Right lobe of liver (tissue), 4 donors: ENCODE measurements at regions not wholly inside any gene's neighbourhood (a gene's known extent, or its start where the extent isn't known, plus 50 kb on each side); places are given as distances from the start of the nearest gene placed in this dataset.

Source experiments
- CTCF ChIP-seq, 4 donors: fragments of 200-600 bp in 3 of 4; fragments of 450-650 bp in 1 of 4; IDR thresholded peaks; one replicate each; pipeline versions ENCODE4 v1.5.1 to v1.8.0; 2016 to 2022; ENCODE audit warnings: antibody characterized with exemption in 4 of 4, mild to moderate bottlenecking in 2 of 4
- POLR2A ChIP-seq: fragments of 450-650 bp; IDR thresholded peaks from one replicate; pipeline ENCODE4 v1.6.1; 2017; ENCODE audit warnings: antibody characterized with exemption, mild to moderate bottlenecking
- donor health status: DM: no; HTN: no; CAD: no.
- donor health status: DM: no; HTN: no; CAD: no.
- donor health status: DM: no; HTN: yes; CAD: no.

GRCh38 chr2:121877366-121877765 lies 121.9 kb downstream of the TSN start:
- no peak for TF ChIP-seq POLR2A
- TF ChIP-seq CTCF (IDR thresholded peaks at IDR 0.05), result no peak
